ENCODE measurements at regions not wholly inside any gene's neighbourhood (a gene's known extent, or its start where the extent isn't known, plus 50 kb on each side); places are given as distances from the start of the nearest gene placed in this dataset.

DNA sequence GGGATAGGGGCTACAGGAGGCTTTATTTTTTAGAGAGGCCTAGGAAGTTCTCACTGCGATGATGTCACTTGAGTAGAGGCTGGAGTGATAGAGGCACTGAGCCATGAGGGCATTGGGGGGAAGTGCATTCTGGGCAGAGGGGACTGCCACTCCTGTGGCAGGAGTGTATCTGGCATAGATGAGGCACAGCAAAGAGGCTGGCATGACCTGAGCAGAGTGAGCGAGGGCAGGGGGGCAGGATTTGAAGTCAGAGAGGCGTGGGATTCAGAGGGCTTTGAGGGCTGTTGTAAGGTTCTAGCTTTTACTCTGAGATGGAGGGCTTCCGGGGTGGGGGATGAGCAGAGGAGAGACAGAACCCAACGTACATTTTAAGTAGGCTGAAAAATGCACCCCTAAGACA is 91.9 kb upstream of the SH3PXD2B start:
- H3K9me3 ChIP-seq (ENCODE audit: insufficient read depth, low read depth, low read length) = no peaks in the 10 kb centered on the region
- H3K4me3 ChIP-seq (ENCODE audit: low read length) = no peak overlapping the region
- no peak overlapping the region for H3K27ac ChIP-seq (ENCODE audit: low read depth, low read length)
- H3K36me3 ChIP-seq (ENCODE audit: insufficient read depth, low read length) = no peaks in the 10 kb centered on the region
- H3K9ac ChIP-seq (ENCODE audit: low read depth, low read length) = no peak overlapping the region
- H3K27me3 ChIP-seq (ENCODE audit: insufficient read depth, low read length) = no peaks in the 10 kb centered on the region; the same call in 1 of the 2 replicates
- no peaks in the 10 kb centered on the region for H3K4me1 ChIP-seq (ENCODE audit: insufficient read depth, low read length)
- WGBS = 94% methylated on average over 5 of the region's 5 CpGs

DNA sequence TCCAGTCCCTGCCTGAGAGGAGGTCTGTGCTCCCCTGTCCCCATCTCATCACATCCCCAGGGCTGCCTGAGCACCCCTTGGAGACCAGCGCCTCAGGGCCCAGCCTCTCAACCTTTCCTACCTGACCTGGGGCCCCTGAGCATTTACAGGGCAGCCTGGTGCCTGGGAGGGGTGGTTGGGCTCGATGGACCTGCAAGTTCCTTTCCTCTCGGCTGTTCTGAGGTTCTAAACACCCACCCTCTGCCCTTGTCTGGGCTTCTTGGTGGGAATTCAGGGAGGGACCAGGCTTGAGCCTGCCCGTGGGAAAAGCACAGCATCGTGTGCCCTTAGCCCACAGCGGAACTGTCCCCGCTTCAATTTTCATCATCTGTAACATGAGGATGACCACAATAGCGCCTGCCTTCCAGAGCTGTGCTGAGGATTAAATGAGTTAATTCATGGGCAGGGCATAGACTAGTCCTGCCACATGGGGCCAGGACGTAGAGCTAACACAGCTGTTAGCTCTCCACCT is 91.0 kb upstream of the SH3PXD2B start:
- Histone ChIP-seq H3K9me3 (ENCODE audit: insufficient read depth, low read depth, low read length) (no peaks in the 10 kb centered on the region), H3K27ac (ENCODE audit: low read depth, low read length) (no peak overlapping the region), H3K36me3 (ENCODE audit: insufficient read depth, low read length) (no peaks in the 10 kb centered on the region), H3K4me1 (ENCODE audit: insufficient read depth, low read length) (no peaks in the 10 kb centered on the region), H3K9ac (ENCODE audit: low read depth, low read length) (no peak overlapping the region), H3K27me3 (ENCODE audit: insufficient read depth, low read length) (no peaks in the 10 kb centered on the region; the same call in 1 of the 2 replicates), H3K4me3 (ENCODE audit: low read length) (no peak overlapping the region)
- WGBS = 91% methylated on average over 9 of the region's 9 CpGs

DNA sequence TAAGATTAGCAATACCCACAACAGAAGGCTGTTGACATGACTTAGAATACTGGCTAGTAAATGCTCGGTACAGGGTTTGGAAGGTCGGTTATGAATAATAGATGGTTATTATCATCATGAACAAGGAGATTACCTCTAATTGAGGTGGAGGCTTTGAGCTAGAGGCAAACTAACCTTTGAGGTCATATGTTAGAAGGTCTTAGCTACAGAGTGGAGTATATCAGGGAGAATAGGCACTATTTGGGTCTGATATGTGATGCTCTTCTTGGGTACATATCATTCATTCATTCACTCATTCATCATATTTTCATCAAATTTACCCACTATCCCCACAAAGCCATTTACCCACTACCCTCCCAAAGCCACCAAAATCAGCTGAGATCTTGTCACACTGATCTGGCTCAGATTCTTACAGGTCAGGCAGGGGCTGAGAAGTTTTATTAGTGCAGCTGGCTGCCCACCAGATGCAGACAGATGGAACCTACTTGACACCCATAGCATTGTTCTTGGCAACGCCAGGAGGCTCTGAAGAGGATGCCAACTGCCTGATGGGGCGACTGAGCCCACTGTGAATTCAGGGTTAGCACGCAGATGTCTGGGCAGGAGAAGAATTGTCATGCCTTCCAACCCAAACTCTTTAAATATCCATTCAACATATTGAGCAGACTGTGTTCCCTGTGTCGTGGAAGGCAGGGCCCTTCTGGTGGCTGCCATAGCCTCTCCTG is 90.2 kb upstream of the SH3PXD2B start:
- Histone ChIP-seq H3K4me1 (ENCODE audit: insufficient read depth, low read length) (no peaks in the 10 kb centered on the region), H3K9ac (ENCODE audit: low read depth, low read length) (no peak overlapping the region), H3K27ac (ENCODE audit: low read depth, low read length) (no peak overlapping the region), H3K27me3 (ENCODE audit: insufficient read depth, low read length) (no peaks in the 10 kb centered on the region; the same call in 1 of the 2 replicates), H3K9me3 (ENCODE audit: insufficient read depth, low read depth, low read length) (no peaks in the 10 kb centered on the region), H3K4me3 (ENCODE audit: low read length) (no peak overlapping the region), H3K36me3 (ENCODE audit: insufficient read depth, low read length) (no peaks in the 10 kb centered on the region)
- 92% methylated on average over 6 of the region's 6 CpGs for WGBS

DNA sequence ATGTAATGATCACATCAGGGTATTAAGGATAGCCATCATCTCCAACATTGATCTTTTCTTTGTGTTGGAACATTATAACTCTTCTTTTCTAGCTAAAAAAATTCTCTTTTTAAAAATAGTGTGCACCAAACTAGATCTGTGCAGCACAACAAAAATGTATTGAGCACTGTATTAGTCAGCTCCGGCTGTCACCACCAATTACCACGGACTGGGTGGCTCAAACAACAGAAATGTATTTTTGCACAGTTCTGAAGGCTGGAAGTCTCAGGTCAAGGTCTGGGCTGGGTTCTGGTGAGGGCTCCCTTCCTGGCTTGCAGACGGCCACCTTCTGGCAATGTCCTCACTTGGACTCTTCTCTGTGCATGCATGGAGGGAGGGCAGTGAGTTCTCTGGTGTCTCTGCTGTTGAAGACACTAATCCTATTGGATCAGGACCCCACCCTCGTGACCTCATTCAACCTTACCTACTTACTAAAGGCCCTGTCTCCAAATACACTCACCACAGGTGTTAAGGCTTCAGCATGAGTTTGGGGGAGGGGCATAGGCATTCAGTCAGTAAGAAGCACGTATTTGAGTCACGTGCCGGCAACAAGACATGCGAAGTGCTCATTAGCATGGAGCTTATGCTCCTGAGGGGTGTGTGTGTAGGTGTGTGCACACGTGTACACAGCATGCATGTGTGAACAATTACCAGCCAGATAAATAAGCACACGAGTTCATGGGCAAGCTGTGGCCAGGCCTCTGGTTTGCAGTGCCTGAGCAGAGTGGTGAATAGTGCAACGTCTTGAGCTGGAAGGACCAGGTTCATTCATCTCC is 89.4 kb upstream of the SH3PXD2B start:
- Histone ChIP-seq H3K36me3 (ENCODE audit: insufficient read depth, low read length) (no peaks in the 10 kb centered on the region), H3K27me3 (ENCODE audit: insufficient read depth, low read length) (no peaks in the 10 kb centered on the region; the same call in 1 of the 2 replicates), H3K9me3 (ENCODE audit: insufficient read depth, low read depth, low read length) (no peaks in the 10 kb centered on the region), H3K27ac (ENCODE audit: low read depth, low read length) (no peak overlapping the region), H3K4me1 (ENCODE audit: insufficient read depth, low read length) (no peaks in the 10 kb centered on the region), H3K4me3 (ENCODE audit: low read length) (no peak overlapping the region), H3K9ac (ENCODE audit: low read depth, low read length) (no peak overlapping the region)
- WGBS = 89% methylated on average over 11 of the region's 11 CpGs

DNA sequence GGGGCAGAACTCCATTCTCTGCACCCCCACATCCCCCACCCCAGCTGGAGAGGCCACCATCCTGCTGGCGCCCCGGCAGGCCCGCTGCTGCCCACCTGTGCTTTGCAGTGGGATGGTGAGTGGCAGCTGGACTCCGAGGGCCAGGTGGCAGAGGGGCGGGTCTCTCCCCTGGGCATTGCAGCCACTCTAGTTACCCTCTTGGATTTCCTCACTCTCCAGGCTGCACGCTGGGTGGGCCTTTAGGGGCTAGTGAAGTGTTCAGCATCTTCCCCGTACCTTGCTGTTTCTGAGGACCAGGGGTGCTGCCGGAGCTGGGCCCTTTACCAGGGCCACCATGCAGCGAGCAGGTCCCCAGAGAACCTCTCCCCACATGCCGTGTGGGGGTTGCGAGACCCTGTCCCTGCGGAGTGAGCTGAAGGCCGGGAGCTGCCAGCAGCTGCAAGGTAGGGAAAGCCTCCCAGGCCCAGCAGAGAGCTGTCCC is 88.4 kb upstream of the SH3PXD2B start:
- Histone ChIP-seq H3K4me1 (ENCODE audit: insufficient read depth, low read length) (no peaks in the 10 kb centered on the region), H3K27me3 (ENCODE audit: insufficient read depth, low read length) (no peaks in the 10 kb centered on the region), H3K36me3 (ENCODE audit: insufficient read depth, low read length) (no peaks in the 10 kb centered on the region), H3K27ac (ENCODE audit: low read depth, low read length) (no peak overlapping the region), H3K4me3 (ENCODE audit: low read length) (no peak overlapping the region), H3K9ac (ENCODE audit: low read depth, low read length) (no peak overlapping the region), H3K9me3 (ENCODE audit: insufficient read depth, low read depth, low read length) (no peaks in the 10 kb centered on the region)
- WGBS = 95% methylated on average over 13 of the region's 13 CpGs

DNA sequence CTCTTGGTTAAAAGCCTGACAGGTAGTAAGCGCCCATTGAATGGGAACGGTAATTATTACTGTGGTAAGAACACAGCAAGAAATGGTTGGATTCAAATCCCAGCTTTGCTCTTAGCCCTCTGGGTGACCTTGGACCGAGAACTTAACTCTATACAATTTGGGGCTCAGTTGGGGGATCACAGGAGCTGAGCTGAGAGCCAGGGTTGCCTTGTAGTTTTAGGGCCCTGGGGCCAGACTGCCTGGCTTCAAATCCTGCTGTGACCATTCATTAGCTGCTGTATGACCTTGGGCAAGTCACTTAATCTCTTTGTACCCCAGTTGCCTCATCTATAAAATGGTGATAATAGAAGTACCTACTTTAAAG is 87.4 kb upstream of the SH3PXD2B start:
- 0 out of 2 replicates have a peak, but pooled peaks cover 3% of the 10 kb centered on the region for H3K9me3 ChIP-seq (ENCODE audit: insufficient read depth, low read depth, low read length)
- WGBS = 94% methylated on average over 3 of the region's 3 CpGs
- H3K9ac ChIP-seq (ENCODE audit: low read depth, low read length) = no peak overlapping the region
- no peaks in the 10 kb centered on the region for H3K36me3 ChIP-seq (ENCODE audit: insufficient read depth, low read length)
- no peaks in the 10 kb centered on the region for H3K4me1 ChIP-seq (ENCODE audit: insufficient read depth, low read length)
- H3K4me3 ChIP-seq (ENCODE audit: low read length) = no peak overlapping the region
- H3K27me3 ChIP-seq (ENCODE audit: insufficient read depth, low read length) = no peaks in the 10 kb centered on the region
- H3K27ac ChIP-seq (ENCODE audit: low read depth, low read length) = no peak overlapping the region

DNA sequence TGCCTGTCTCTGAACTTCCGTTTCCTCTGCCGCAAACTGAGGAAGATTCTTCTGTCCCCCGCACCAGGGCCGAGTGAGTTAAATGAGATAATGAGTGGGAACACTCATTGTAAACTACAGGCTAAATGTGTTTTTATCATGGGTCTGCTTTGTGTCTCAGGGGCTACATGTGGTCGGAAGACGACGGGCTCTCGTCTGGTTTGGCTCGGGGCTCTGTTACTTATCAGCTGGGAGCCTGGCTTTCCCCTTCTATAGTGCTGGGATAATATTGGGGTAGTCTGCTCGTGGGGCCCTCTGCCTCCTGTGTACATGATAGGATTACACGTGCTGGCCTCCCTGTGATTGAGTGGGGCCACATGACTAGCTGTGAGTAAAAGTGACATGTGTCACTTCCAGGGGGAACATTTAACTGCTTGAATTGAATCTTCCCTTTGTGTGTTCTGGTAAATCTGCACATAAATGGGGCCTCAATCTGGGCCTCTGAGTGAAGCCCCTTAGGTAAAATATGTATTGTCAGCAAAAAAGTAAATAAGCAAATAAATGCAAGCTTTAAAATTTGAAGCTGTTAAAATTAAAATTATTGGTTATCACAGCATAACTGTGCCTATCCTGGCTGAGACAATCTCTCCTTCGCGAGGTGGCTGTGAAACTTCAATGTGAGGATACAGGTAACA is 86.9 kb upstream of the SH3PXD2B start:
- H3K27me3 ChIP-seq (ENCODE audit: insufficient read depth, low read length) = no peaks in the 10 kb centered on the region
- no peak overlapping the region for H3K9ac ChIP-seq (ENCODE audit: low read depth, low read length)
- 70% methylated on average over 13 of the region's 13 CpGs for WGBS
- H3K36me3 ChIP-seq (ENCODE audit: insufficient read depth, low read length) = no peaks in the 10 kb centered on the region
- no peak overlapping the region for H3K27ac ChIP-seq (ENCODE audit: low read depth, low read length)
- H3K4me1 ChIP-seq (ENCODE audit: insufficient read depth, low read length) = no peaks in the 10 kb centered on the region
- H3K4me3 ChIP-seq (ENCODE audit: low read length) = no peak overlapping the region
- H3K9me3 ChIP-seq (ENCODE audit: insufficient read depth, low read depth, low read length) = 0 out of 2 replicates have a peak, but pooled peaks cover 4% of the 10 kb centered on the region

DNA sequence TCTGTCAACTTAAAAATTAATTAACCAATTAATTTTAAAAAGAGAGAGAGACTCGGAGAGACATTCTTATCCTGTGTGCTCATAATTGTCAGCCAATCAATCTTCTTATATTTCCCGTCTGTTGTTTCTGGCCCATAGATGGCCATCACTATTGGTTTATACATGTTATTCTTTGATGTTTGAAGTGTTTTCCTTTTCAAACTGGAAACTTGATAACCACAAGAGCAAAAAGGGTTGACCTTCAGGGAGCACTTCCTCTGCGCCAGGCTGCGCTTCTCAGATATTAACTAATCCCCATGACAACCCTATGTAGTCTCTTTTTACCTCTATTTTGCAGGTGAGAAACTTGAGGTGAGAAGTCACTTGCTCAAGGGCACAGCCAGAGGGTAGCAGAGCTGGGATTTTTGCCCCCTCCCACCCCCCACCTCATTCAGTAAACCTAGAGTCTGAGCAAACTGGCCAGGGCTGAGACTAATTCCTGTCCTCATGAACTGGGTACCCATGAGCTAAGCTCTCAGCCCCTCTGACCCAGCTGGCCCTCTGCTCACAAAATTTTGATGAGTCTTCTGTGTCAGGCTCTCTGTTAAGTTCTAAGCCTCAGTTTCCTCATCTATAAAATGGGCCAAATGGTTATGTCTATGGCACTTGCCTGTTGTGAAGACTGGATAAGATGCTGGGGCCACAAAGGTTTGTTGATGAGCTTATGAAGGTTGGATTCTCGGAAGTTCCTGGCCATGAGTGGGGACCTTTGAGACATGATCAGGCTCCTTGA is 86.0 kb upstream of the SH3PXD2B start:
- 96% methylated on average over 3 of the region's 5 CpGs for WGBS
- H3K4me3 ChIP-seq (ENCODE audit: low read length) = no peak overlapping the region
- H3K27ac ChIP-seq (ENCODE audit: low read depth, low read length) = no peak overlapping the region
- no peaks in the 10 kb centered on the region for H3K4me1 ChIP-seq (ENCODE audit: insufficient read depth, low read length)
- no peaks in the 10 kb centered on the region for H3K27me3 ChIP-seq (ENCODE audit: insufficient read depth, low read length)
- no peak overlapping the region for H3K9ac ChIP-seq (ENCODE audit: low read depth, low read length)
- 0 out of 2 replicates have a peak, but pooled peaks cover 4% of the 10 kb centered on the region for H3K9me3 ChIP-seq (ENCODE audit: insufficient read depth, low read depth, low read length)
- H3K36me3 ChIP-seq (ENCODE audit: insufficient read depth, low read length) = no peaks in the 10 kb centered on the region

DNA sequence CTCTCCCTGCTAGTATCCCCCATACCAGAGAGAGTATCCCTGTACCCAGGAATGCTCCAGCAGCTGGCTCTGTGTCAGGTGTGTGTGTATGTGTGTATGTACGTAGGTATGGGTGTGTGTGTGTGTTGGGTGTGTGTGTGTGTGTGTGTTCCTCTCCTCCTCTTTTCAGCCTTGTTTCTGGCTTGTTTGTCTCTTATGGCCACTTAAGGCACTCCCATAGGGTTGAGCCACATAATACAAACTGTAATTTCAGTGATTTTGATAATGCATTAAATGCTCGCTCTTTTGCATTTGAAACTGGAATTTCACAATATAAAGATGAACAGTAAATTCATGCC is 80.8 kb upstream of the SH3PXD2B start:
- 83% methylated on average over 1 of the region's 2 CpGs for WGBS
- H3K4me1 ChIP-seq (ENCODE audit: insufficient read depth, low read length) = no peaks in the 10 kb centered on the region

DNA sequence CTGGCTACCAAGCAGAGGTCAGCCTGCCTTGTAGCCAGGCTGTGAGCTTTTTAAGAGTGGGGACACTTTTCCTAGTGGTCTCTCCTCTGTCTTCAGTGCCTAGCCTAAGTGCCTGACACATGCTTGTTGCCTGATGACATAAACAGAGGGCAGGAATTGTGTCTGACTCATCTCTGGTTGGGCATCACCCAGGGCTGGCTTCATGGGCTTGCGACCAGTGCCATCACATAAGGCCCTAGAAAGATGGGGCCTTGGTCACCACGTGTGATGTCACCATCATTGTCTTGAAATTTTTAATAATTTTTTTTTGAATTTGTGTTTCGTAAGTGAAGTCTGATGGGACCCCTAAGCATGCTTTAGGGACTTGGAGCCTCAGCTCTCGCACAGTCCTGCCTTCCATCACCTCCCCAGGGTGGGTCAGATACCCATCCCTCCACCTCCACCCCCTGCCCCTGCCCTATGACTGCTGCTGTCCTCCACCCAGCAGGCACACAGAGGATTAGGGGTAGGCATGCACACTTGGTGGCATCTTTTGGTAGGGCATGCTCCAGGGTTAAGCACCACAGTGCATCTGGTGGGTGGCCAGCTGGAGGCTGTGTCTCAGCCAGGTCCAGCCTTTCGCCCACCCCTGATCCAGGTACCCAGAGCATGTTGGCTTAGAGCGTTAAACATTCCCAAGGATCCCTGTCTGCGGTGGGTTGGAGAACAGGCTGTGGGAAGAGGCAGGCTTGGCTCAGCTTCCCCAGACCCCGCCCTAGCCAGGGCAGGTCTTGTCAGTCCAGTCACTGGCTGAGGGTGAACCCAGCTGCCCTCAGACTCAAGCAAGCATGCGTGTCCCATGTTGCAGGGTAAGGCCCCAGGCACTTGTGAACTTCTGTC is 80.1 kb upstream of the SH3PXD2B start:
- 0 out of 2 replicates have a peak, but pooled peaks cover 4% of the 10 kb centered on the region for H3K9me3 ChIP-seq (ENCODE audit: insufficient read depth, low read depth, low read length)
- no peaks in the 10 kb centered on the region for H3K4me1 ChIP-seq (ENCODE audit: insufficient read depth, low read length)
- H3K36me3 ChIP-seq (ENCODE audit: insufficient read depth, low read length) = no peaks in the 10 kb centered on the region
- no peak overlapping the region for H3K9ac ChIP-seq (ENCODE audit: low read depth, low read length)
- no peak overlapping the region for H3K27ac ChIP-seq (ENCODE audit: low read depth, low read length)
- no peak overlapping the region for H3K4me3 ChIP-seq (ENCODE audit: low read length)
- no peaks in the 10 kb centered on the region for H3K27me3 ChIP-seq (ENCODE audit: insufficient read depth, low read length)
- WGBS = 90% methylated on average over 9 of the region's 9 CpGs

More for the DNA sequence above, 80.8 kb upstream of the SH3PXD2B start:
- H3K27ac ChIP-seq (ENCODE audit: low read depth, low read length) = no peak overlapping the region
- H3K9me3 ChIP-seq (ENCODE audit: insufficient read depth, low read depth, low read length) = 0 out of 2 replicates have a peak, but pooled peaks cover 4% of the 10 kb centered on the region
- H3K9ac ChIP-seq (ENCODE audit: low read depth, low read length) = no peak overlapping the region
- H3K27me3 ChIP-seq (ENCODE audit: insufficient read depth, low read length) = no peaks in the 10 kb centered on the region
- H3K4me3 ChIP-seq (ENCODE audit: low read length) = no peak overlapping the region
- H3K36me3 ChIP-seq (ENCODE audit: insufficient read depth, low read length) = no peaks in the 10 kb centered on the region
